Esophagus muscularis mucosa (tissue), 4 donors: ENCODE measurements at regions not wholly inside any gene's neighbourhood (a gene's known extent, or its start where the extent isn't known, plus 50 kb on each side); places are given as distances from the start of the nearest gene placed in this dataset.

ENCODE experiments used
- CTCF ChIP-seq, 3 experiments: fragments of 200-600 bp in 2 of 3; fragments of 450-650 bp in 1 of 3; sonication (generic) in 2 of 3; IDR thresholded peaks; one replicate each; pipeline ENCODE4 v1.5.1; 2017 to 2019; ENCODE audit warnings: antibody characterized with exemption in 3 of 3, mild to moderate bottlenecking in 2 of 3, moderate library complexity in 1 of 3
- EP300 ChIP-seq: sonication (generic); formaldehyde crosslinking; IDR thresholded peaks from one replicate; pipeline ENCODE4 v1.6.1; 2017; ENCODE audit warnings: antibody characterized with exemption
- POLR2A ChIP-seq: fragments of 450-650 bp; IDR thresholded peaks from one replicate; pipeline ENCODE4 v1.6.1; 2017; ENCODE audit warnings: antibody characterized with exemption, moderate library complexity, mild to moderate bottlenecking, low read depth
- POLR2AphosphoS5 ChIP-seq, 2 donors: sonication (generic); formaldehyde crosslinking; IDR thresholded peaks; one replicate each; pipeline ENCODE4 v1.6.1; 2017; ENCODE audit warnings: antibody characterized with exemption in 2 of 2

DNA sequence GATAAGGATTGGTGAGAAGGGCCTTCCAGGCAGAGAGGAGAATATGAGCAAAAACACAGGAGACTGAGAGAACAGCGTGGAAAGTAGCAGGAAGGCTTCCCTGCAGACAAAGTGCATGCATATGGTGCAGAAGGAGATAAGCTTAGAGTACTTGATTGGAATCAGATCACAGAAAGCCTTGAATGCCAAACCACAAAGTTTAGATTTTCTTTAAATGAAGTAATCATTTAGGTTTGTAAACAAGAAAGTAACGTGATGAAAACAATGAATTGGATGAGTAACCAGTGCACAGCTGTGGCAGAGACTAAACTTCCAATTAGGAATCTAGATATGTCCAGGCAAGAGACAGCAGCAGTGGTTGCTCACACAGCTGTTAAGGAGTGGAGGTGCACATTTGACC is 83.8 kb upstream of the C1QTNF7 start:
- TF ChIP-seq CTCF (IDR thresholded peaks at IDR 0.05) (no peak), POLR2A (no peak), POLR2AphosphoS5 (IDR thresholded peaks at IDR 0.05) (no peak), EP300 (no peak)
